SK-N-SH (cell line): ENCODE measurements at regions not wholly inside any gene's neighbourhood (a gene's known extent, or its start where the extent isn't known, plus 50 kb on each side); places are given as distances from the start of the nearest gene placed in this dataset.

Experiments used
- CHD2 ChIP-seq: fragments of 150-350 bp; IDR thresholded peaks from 2 replicates; pipeline ENCODE4 v1.6.1; 2018; ENCODE audit warnings: low read length; ENCODE audit not compliant: partially characterized antibody
- CTCF ChIP-seq: fragments of 200-600 bp; sonication (generic); IDR thresholded peaks from 2 replicates; pipeline ENCODE4 v1.6.1; 2017; ENCODE audit warnings: antibody characterized with exemption, mild to moderate bottlenecking, moderate library complexity
- EZH2phosphoT487 ChIP-seq: fragments of 200-600 bp; sonication (generic); IDR thresholded peaks from 2 replicates; pipeline ENCODE4 v1.6.1; 2017; ENCODE audit warnings: low read depth, mixed run types, mild to moderate bottlenecking, antibody characterized with exemption, moderate library complexity, borderline replicate concordance
- JUND ChIP-seq: IDR thresholded peaks from 2 replicates; pipeline ENCODE4 v1.4.0; 2012
- MEF2A ChIP-seq: IDR thresholded peaks from 2 replicates; pipeline ENCODE4 v1.4.0; 2012; ENCODE audit warnings: low read depth, borderline replicate concordance
- MXI1 ChIP-seq: IDR thresholded peaks from 2 replicates; pipeline ENCODE4 v1.6.1; 2012; ENCODE audit warnings: mild to moderate bottlenecking, low read depth, low read length, improper control_type of control experiment
- POLR2AphosphoS5 ChIP-seq: IDR thresholded peaks from 2 replicates; pipeline ENCODE4 v1.6.1; 2012; ENCODE audit warnings: low read depth, low read length
- RAD21 ChIP-seq: IDR thresholded peaks from 2 replicates; pipeline ENCODE4 v1.6.1; 2012; ENCODE audit warnings: mild to moderate bottlenecking, low read length
- REST ChIP-seq: IDR thresholded peaks from 2 replicates; pipeline ENCODE4 v1.6.1; 2012; ENCODE audit warnings: mild to moderate bottlenecking, low read depth, low read length, moderate library complexity
- RFX5 ChIP-seq: IDR thresholded peaks from 2 replicates; pipeline ENCODE4 v1.6.1; 2012; ENCODE audit warnings: mild to moderate bottlenecking, improper control_type of control experiment, low read length
- RXRA ChIP-seq: IDR thresholded peaks from 2 replicates; pipeline ENCODE4 v1.4.0; 2012; ENCODE audit warnings: low read depth, mild to moderate bottlenecking, borderline replicate concordance
- SIN3A ChIP-seq: IDR thresholded peaks from 2 replicates; pipeline ENCODE4 v1.6.1; 2012; ENCODE audit warnings: low read depth, mild to moderate bottlenecking, low read length, moderate library complexity, borderline replicate concordance
- SMC3 ChIP-seq: IDR thresholded peaks from 2 replicates; pipeline ENCODE4 v1.6.1; 2012; ENCODE audit warnings: low read depth, low read length, improper control_type of control experiment
- YY1 ChIP-seq: IDR thresholded peaks from 2 replicates; pipeline ENCODE4 v1.4.0; 2012; ENCODE audit warnings: low read depth, mild to moderate bottlenecking

GRCh38 chr2:81276595-81276994 is 972.0 kb upstream of the LRRTM1 start:
- no peak for TF ChIP-seq SIN3A
- TF ChIP-seq CTCF = no peak
- TF ChIP-seq MEF2A = no peak
- no peak for TF ChIP-seq YY1
- TF ChIP-seq SMC3 = no peak
- TF ChIP-seq MXI1 = no peak
- no peak for TF ChIP-seq RFX5
- no peak for TF ChIP-seq CHD2
- TF ChIP-seq REST = no peak
- TF ChIP-seq EZH2phosphoT487 = no peak
- no peak for TF ChIP-seq RXRA
- TF ChIP-seq POLR2AphosphoS5 = no peak
- no peak for TF ChIP-seq JUND
- no peak for TF ChIP-seq RAD21
